ENCODE measurements at regions not wholly inside any gene's neighbourhood (a gene's known extent, or its start where the extent isn't known, plus 50 kb on each side); places are given as distances from the start of the nearest gene placed in this dataset.

GRCh38 chr5:116382874-116383266 lies 191.8 kb downstream of the SEMA6A start:
- Histone ChIP-seq H3K36me3 (replicated peaks; ENCODE audit: low read depth, low read length) (no peaks in the 10 kb centered on the region), H3K4me2 (ENCODE audit: low read length) (no peak overlapping the region), H3K9ac (ENCODE audit: low read length) (no peak overlapping the region), H3K27ac (ENCODE audit: low read length) (no peak overlapping the region), H4K20me1 (ENCODE audit: insufficient read depth, low read length) (no peaks in the 10 kb centered on the region), H3K27me3 (ENCODE audit: low read depth, low read length) (no peaks in the 10 kb centered on the region), H3K79me2 (ENCODE audit: low read length) (no peaks in the 10 kb centered on the region), H3K4me1 (ENCODE audit: low read length) (no peaks in the 10 kb centered on the region), H3K4me3 (ENCODE audit: low read length) (no peak overlapping the region), H2AFZ (ENCODE audit: low read depth, low read length) (no peak overlapping the region), H3K9me3 (ENCODE audit: insufficient read depth, low read length) (no peaks in the 10 kb centered on the region)
- no peak for TF ChIP-seq EZH2phosphoT487 (IDR thresholded peaks at IDR 0.05; ENCODE audit: low read depth)
- no peak for TF ChIP-seq CTCF (IDR thresholded peaks at IDR 0.05; ENCODE audit: low read depth, low read length)

- TF ChIP-seq CTCF (IDR thresholded peaks at IDR 0.05; ENCODE audit: low read depth, low read length) (no peak), EZH2phosphoT487 (IDR thresholded peaks at IDR 0.05; ENCODE audit: low read depth) (no peak)
- no peak overlapping the region for H3K27ac ChIP-seq (ENCODE audit: low read length)
- no peaks in the 10 kb centered on the region for H3K36me3 ChIP-seq (replicated peaks; ENCODE audit: low read depth, low read length)
Observed at GRCh38 chr5:116382032-116382873, 192.4 kb downstream of the SEMA6A start.

GRCh38 chr5:116381201-116381600 lies 193.4 kb downstream of the SEMA6A start:
- Histone ChIP-seq H3K4me1 (ENCODE audit: low read length) (no peaks in the 10 kb centered on the region), H3K27me3 (ENCODE audit: low read depth, low read length) (no peaks in the 10 kb centered on the region), H3K9ac (ENCODE audit: low read length) (no peak overlapping the region), H3K4me3 (ENCODE audit: low read length) (no peak overlapping the region), H3K79me2 (ENCODE audit: low read length) (no peaks in the 10 kb centered on the region), H3K27ac (ENCODE audit: low read length) (no peak overlapping the region), H3K36me3 (replicated peaks; ENCODE audit: low read depth, low read length) (no peaks in the 10 kb centered on the region), H3K4me2 (ENCODE audit: low read length) (no peak overlapping the region), H4K20me1 (ENCODE audit: insufficient read depth, low read length) (no peaks in the 10 kb centered on the region), H3K9me3 (ENCODE audit: insufficient read depth, low read length) (no peaks in the 10 kb centered on the region), H2AFZ (ENCODE audit: low read depth, low read length) (no peak overlapping the region)
- TF ChIP-seq EZH2phosphoT487 (IDR thresholded peaks at IDR 0.05; ENCODE audit: low read depth), result no peak
- TF ChIP-seq CTCF (IDR thresholded peaks at IDR 0.05; ENCODE audit: low read depth, low read length), result no peak

More at GRCh38 chr5:116382032-116382873, 192.4 kb downstream of the SEMA6A start:
- H3K9me3 ChIP-seq (ENCODE audit: insufficient read depth, low read length), result no peaks in the 10 kb centered on the region
- no peak overlapping the region for H3K9ac ChIP-seq (ENCODE audit: low read length)
- no peak overlapping the region for H3K4me3 ChIP-seq (ENCODE audit: low read length)
- no peaks in the 10 kb centered on the region for H3K4me1 ChIP-seq (ENCODE audit: low read length)
- no peaks in the 10 kb centered on the region for H4K20me1 ChIP-seq (ENCODE audit: insufficient read depth, low read length)
- no peaks in the 10 kb centered on the region for H3K79me2 ChIP-seq (ENCODE audit: low read length)
- no peaks in the 10 kb centered on the region for H3K27me3 ChIP-seq (ENCODE audit: low read depth, low read length)
- no peak overlapping the region for H3K4me2 ChIP-seq (ENCODE audit: low read length)
- no peak overlapping the region for H2AFZ ChIP-seq (ENCODE audit: low read depth, low read length)

GRCh38 chr5:116380621-116381020 lies 194.0 kb downstream of the SEMA6A start:
- Histone ChIP-seq H3K36me3 (replicated peaks; ENCODE audit: low read depth, low read length) (no peaks in the 10 kb centered on the region), H3K27me3 (ENCODE audit: low read depth, low read length) (no peaks in the 10 kb centered on the region), H3K27ac (ENCODE audit: low read length) (no peak overlapping the region), H3K9ac (ENCODE audit: low read length) (no peak overlapping the region), H3K4me3 (ENCODE audit: low read length) (no peak overlapping the region), H3K79me2 (ENCODE audit: low read length) (no peaks in the 10 kb centered on the region), H2AFZ (ENCODE audit: low read depth, low read length) (no peak overlapping the region), H3K4me2 (ENCODE audit: low read length) (no peak overlapping the region), H3K9me3 (ENCODE audit: insufficient read depth, low read length) (no peaks in the 10 kb centered on the region), H3K4me1 (ENCODE audit: low read length) (no peaks in the 10 kb centered on the region), H4K20me1 (ENCODE audit: insufficient read depth, low read length) (no peaks in the 10 kb centered on the region)
- TF ChIP-seq CTCF (IDR thresholded peaks at IDR 0.05; ENCODE audit: low read depth, low read length) (no peak), EZH2phosphoT487 (IDR thresholded peaks at IDR 0.05; ENCODE audit: low read depth) (no peak)
